AG09309 (cell line): ENCODE measurements at regions not wholly inside any gene's neighbourhood (a gene's known extent, or its start where the extent isn't known, plus 50 kb on each side); places are given as distances from the start of the nearest gene placed in this dataset.

Experiments used
- DNase-seq: peaks from one replicate; pipeline ENCODE4 v3.0.0-alpha.2; 2010; ENCODE audit warnings: low read depth
- H3K4me3 ChIP-seq: 2 replicates; pipeline ENCODE4 v1.5.1; 2011; ENCODE audit warnings: mild to moderate bottlenecking, low read depth, low read length, moderate library complexity; ENCODE audit not compliant: control insufficient read depth
- CTCF ChIP-seq: IDR thresholded peaks from 2 replicates; pipeline ENCODE4 v1.5.1; 2011; ENCODE audit warnings: mild to moderate bottlenecking, low read depth, low read length, inconsistent platforms; ENCODE audit not compliant: insufficient read depth, control insufficient read depth; ENCODE audit errors: missing control alignments

GRCh38 chr5:115396081-115396480 lies 99.6 kb upstream of the CCDC112 start:
- no peak overlapping the region for H3K4me3 ChIP-seq
- no peak for TF ChIP-seq CTCF
- no peak for DNase-seq

- H3K4me3 ChIP-seq: no peak overlapping the region
- no peak for TF ChIP-seq CTCF
- DNase-seq: no peak
Observed at GRCh38 chr5:115394531-115394930, 98.1 kb upstream of the CCDC112 start.

GRCh38 chr5:115393239-115393638 lies 96.8 kb upstream of the CCDC112 start:
- no peak for DNase-seq
- no peak overlapping the region for H3K4me3 ChIP-seq
- TF ChIP-seq CTCF: no peak

- H3K4me3 ChIP-seq: no peak overlapping the region
- no peak for TF ChIP-seq CTCF
- peak; percentile 57 for DNase-seq
Observed at GRCh38 chr5:115392611-115393010, 96.2 kb upstream of the CCDC112 start.

GRCh38 chr5:115391780-115392179 lies 95.3 kb upstream of the CCDC112 start:
- TF ChIP-seq CTCF: no peak
- DNase-seq: no peak
- no peak overlapping the region for H3K4me3 ChIP-seq

GRCh38 chr5:115389799-115390382 lies 93.4 kb upstream of the CCDC112 start:
- H3K4me3 ChIP-seq: no peak overlapping the region
- DNase-seq: no peak
- no peak for TF ChIP-seq CTCF
